ENCODE measurements at regions not wholly inside any gene's neighbourhood (a gene's known extent, or its start where the extent isn't known, plus 50 kb on each side); places are given as distances from the start of the nearest gene placed in this dataset.
"Not testable (repeated sequence)": the region's sequence is repeated elsewhere in the genome, so short reads cannot be mapped to it uniquely, and the experiment has no call there.

GRCh38 chr6:168840932-168841331 lies 399.9 kb downstream of the SMOC2 start:
- not testable (repeated sequence) for DNase-seq

- not testable (repeated sequence) for DNase-seq
Measured at GRCh38 chr6:168840299-168840698, 399.3 kb downstream of the SMOC2 start.

- DNase-seq = peak; percentile 43
Measured at GRCh38 chr6:168838037-168838399, 397.0 kb downstream of the SMOC2 start.

- DNase-seq = no peak
Measured at GRCh38 chr6:168837254-168838036, 396.5 kb downstream of the SMOC2 start.

GRCh38 chr6:168835991-168836390 lies 395.0 kb downstream of the SMOC2 start:
- no peak for DNase-seq

- no peak for DNase-seq
Measured at GRCh38 chr6:168834801-168835200, 393.8 kb downstream of the SMOC2 start.

GRCh38 chr6:168834042-168834587 lies 393.1 kb downstream of the SMOC2 start:
- DNase-seq = no peak

GRCh38 chr6:168828800-168829199 lies 387.8 kb downstream of the SMOC2 start:
- no peak for DNase-seq

GRCh38 chr6:168828035-168828434 lies 387.1 kb downstream of the SMOC2 start:
- DNase-seq = no peak

GRCh38 chr6:168827586-168827871 lies 386.5 kb downstream of the SMOC2 start:
- DNase-seq = no peak

GRCh38 chr6:168826726-168827585 lies 386.0 kb downstream of the SMOC2 start:
- DNase-seq = peak; percentile 33

GRCh38 chr6:168826078-168826390 lies 385.1 kb downstream of the SMOC2 start:
- no peak for DNase-seq

GRCh38 chr6:168825226-168826077 lies 384.5 kb downstream of the SMOC2 start:
- DNase-seq = no peak

- no peak for DNase-seq
Measured at GRCh38 chr6:168823397-168824212, 382.6 kb downstream of the SMOC2 start.

GRCh38 chr6:168822376-168822775 lies 381.4 kb downstream of the SMOC2 start:
- no peak for DNase-seq

GRCh38 chr6:168819546-168819945 lies 378.6 kb downstream of the SMOC2 start:
- DNase-seq = no peak

- DNase-seq = no peak
Measured at GRCh38 chr6:168817558-168818159, 376.7 kb downstream of the SMOC2 start.

GRCh38 chr6:168815229-168815628 lies 374.2 kb downstream of the SMOC2 start:
- DNase-seq = no peak

- DNase-seq = no peak
Measured at GRCh38 chr6:168808232-168808631, 367.2 kb downstream of the SMOC2 start.

GRCh38 chr6:168804331-168804730 lies 363.3 kb downstream of the SMOC2 start:
- no peak for DNase-seq

GRCh38 chr6:168803874-168804273 lies 362.9 kb downstream of the SMOC2 start:
- DNase-seq = no peak

GRCh38 chr6:168799067-168799466 lies 358.1 kb downstream of the SMOC2 start:
- no peak for DNase-seq

Measured in NCI-H2107 (cell line).